ENCODE measurements at regions not wholly inside any gene's neighbourhood (a gene's known extent, or its start where the extent isn't known, plus 50 kb on each side); places are given as distances from the start of the nearest gene placed in this dataset.

- TF ChIP-seq, protein P1, sequence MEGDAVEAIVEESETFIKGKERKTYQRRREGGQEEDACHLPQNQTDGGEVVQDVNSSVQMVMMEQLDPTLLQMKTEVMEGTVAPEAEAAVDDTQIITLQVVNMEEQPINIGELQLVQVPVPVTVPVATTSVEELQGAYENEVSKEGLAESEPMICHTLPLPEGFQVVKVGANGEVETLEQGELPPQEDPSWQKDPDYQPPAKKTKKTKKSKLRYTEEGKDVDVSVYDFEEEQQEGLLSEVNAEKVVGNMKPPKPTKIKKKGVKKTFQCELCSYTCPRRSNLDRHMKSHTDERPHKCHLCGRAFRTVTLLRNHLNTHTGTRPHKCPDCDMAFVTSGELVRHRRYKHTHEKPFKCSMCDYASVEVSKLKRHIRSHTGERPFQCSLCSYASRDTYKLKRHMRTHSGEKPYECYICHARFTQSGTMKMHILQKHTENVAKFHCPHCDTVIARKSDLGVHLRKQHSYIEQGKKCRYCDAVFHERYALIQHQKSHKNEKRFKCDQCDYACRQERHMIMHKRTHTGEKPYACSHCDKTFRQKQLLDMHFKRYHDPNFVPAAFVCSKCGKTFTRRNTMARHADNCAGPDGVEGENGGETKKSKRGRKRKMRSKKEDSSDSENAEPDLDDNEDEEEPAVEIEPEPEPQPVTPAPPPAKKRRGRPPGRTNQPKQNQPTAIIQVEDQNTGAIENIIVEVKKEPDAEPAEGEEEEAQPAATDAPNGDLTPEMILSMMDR (conservative IDR thresholded peaks at IDR 0.05; ENCODE audit: control insufficient read depth, insufficient read depth, low read depth, low read length): no peak
- no peak for DNase-seq (ENCODE audit: low read depth)
- no peak overlapping the region for H3K4me3 ChIP-seq (ENCODE audit: control insufficient read depth, low read depth, low read length)
These were observed 128.4 kb upstream of the PHF14 start for GRCh38 chr7:10845225-10845624.

GRCh38 chr7:10855583-10855982, 118.1 kb upstream of the PHF14 start:
- TF ChIP-seq, protein P1 (conservative IDR thresholded peaks at IDR 0.05; ENCODE audit: control insufficient read depth, insufficient read depth, low read depth, low read length): no peak
- no peak for DNase-seq (ENCODE audit: low read depth)
- H3K4me3 ChIP-seq (ENCODE audit: control insufficient read depth, low read depth, low read length): no peak overlapping the region

DNA sequence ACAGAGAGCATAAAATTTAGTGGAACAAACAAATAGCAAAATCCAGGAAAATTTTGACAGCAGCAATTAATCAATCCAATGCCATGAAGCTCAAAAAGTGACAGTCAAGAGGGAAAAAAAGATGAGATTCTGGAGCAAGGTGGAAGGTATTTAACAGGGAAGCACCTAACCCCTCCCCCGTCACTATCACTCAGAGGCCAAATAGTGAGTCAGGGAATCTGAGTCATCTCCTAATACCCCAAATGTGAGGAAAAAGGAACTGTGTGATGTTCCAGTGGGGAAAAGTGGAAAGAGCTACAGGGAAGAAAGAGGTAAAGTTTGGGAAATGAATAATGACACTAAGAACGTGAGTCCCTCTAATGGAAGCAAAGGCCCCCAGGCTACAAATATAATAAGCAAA, 113.2 kb upstream of the PHF14 start:
- no peak overlapping the region for H3K4me3 ChIP-seq (ENCODE audit: control insufficient read depth, low read depth, low read length)
- DNase-seq (ENCODE audit: low read depth): peak; percentile 1
- TF ChIP-seq, protein P1 (conservative IDR thresholded peaks at IDR 0.05; ENCODE audit: control insufficient read depth, insufficient read depth, low read depth, low read length): no peak

DNA sequence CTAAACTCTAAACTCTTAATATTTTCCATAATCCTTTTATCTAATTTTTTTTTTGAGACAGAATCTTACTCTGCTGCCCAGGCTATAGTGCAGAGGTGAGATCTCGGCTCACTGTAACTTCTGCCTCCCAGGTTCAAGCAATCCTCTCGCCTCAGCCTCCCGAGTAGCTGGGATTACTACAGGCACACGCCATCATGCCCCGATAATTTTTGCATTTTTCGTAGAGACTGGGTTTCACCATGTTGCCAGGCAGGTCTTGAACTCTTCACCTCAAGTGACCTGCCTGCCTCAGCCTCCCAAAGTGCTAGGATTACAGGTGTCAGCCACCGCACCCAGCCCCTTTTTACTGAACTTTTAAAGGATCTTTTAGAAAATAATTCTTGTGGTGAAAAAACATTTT, 110.2 kb upstream of the PHF14 start:
- no peak overlapping the region for H3K4me3 ChIP-seq (ENCODE audit: control insufficient read depth, low read depth, low read length)
- TF ChIP-seq, protein P1 (conservative IDR thresholded peaks at IDR 0.05; ENCODE audit: control insufficient read depth, insufficient read depth, low read depth, low read length): no peak
- DNase-seq (ENCODE audit: low read depth): no peak

DNA sequence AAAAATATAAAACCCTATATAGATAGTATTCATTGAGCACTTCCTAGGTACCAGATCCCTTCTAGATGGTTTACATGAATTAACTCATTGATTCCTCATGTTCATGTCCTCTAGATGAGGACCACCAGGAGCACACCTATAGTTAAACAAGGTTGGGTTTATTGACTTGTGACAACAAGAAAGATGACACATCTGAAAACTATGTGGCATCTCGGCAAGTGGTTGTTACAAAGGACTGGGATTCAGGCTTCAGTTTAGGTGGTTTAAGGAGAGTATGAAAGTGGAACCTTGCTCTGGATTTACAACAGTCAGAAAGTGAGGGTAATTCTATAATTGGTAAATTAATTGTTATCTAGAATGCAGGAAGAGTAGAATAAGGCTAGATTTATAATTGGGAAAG, 99.0 kb upstream of the PHF14 start:
- no peak overlapping the region for H3K4me3 ChIP-seq (ENCODE audit: control insufficient read depth, low read depth, low read length)
- DNase-seq (ENCODE audit: low read depth): no peak
- TF ChIP-seq, protein P1 (conservative IDR thresholded peaks at IDR 0.05; ENCODE audit: control insufficient read depth, insufficient read depth, low read depth, low read length): no peak

- no peak for DNase-seq (ENCODE audit: low read depth)
- TF ChIP-seq, protein P1 (conservative IDR thresholded peaks at IDR 0.05; ENCODE audit: control insufficient read depth, insufficient read depth, low read depth, low read length): no peak
- no peak overlapping the region for H3K4me3 ChIP-seq (ENCODE audit: control insufficient read depth, low read depth, low read length)
These were observed 98.6 kb upstream of the PHF14 start for GRCh38 chr7:10875080-10875479.

DNA sequence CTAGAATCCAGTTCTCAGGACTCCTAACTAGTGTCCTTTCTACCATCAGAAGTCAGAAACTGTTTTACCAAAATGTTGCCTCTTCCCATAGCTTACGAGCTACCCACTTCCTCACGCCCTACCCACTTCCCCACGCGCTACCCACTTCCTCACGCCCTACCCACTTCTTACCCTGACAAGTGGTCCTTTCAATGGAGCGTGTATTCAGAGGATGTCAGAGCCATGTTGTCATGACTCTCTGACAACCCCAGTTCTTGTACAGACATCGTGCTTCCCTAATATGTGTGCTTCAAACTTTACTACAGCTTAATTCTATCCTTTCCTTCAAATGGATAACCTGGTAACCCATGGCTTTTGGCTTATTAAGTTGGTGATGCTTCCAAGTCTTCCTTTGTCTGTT, 84.8 kb upstream of the PHF14 start:
- TF ChIP-seq, protein P1 (conservative IDR thresholded peaks at IDR 0.05; ENCODE audit: control insufficient read depth, insufficient read depth, low read depth, low read length): no peak
- H3K4me3 ChIP-seq (ENCODE audit: control insufficient read depth, low read depth, low read length): no peak overlapping the region
- DNase-seq (ENCODE audit: low read depth): no peak

Data from fibroblast of mammary gland (primary cell).